H9 (cell line): ENCODE measurements at regions not wholly inside any gene's neighbourhood (a gene's known extent, or its start where the extent isn't known, plus 50 kb on each side); places are given as distances from the start of the nearest gene placed in this dataset.

Source experiments
- DNase-seq: peaks from one replicate; pipeline ENCODE4 v3.0.0-alpha.2; 2017
- H2AFZ ChIP-seq: one replicate; pipeline ENCODE4 v1.6.1; 2013; ENCODE audit warnings: mild to moderate bottlenecking, low read length, control low read depth, moderate library complexity
- H2AK5ac ChIP-seq: 2 replicates; pipeline ENCODE4 v1.6.1; 2013; ENCODE audit warnings: low read length, control low read depth, mixed read lengths; ENCODE audit not compliant: insufficient read length
- H2BK120ac ChIP-seq: one replicate; pipeline ENCODE4 v1.6.1; 2013; ENCODE audit warnings: low read depth, mild to moderate bottlenecking, low read length, control low read depth, inconsistent platforms; ENCODE audit not compliant: poor library complexity, severe bottlenecking
- H2BK12ac ChIP-seq: 2 replicates; pipeline ENCODE4 v1.6.1; 2013; ENCODE audit warnings: low read length, control low read depth, mixed read lengths, low read depth; ENCODE audit not compliant: insufficient read length
- H2BK15ac ChIP-seq: 2 replicates; pipeline ENCODE4 v1.6.1; 2013; ENCODE audit warnings: low read depth, low read length, control low read depth
- H2BK20ac ChIP-seq: one replicate; pipeline ENCODE4 v1.6.1; 2013; ENCODE audit warnings: low read depth, mild to moderate bottlenecking, low read length, control low read depth, inconsistent platforms; ENCODE audit not compliant: poor library complexity, severe bottlenecking
- H2BK5ac ChIP-seq: 2 replicates; pipeline ENCODE4 v1.6.1; 2013; ENCODE audit warnings: low read length, control low read depth, mixed read lengths; ENCODE audit not compliant: insufficient read length
- H3K14ac ChIP-seq: 2 replicates; pipeline ENCODE4 v1.6.1; 2013; ENCODE audit warnings: low read length, control low read depth; ENCODE audit not compliant: insufficient read depth
- H3K18ac ChIP-seq: 2 replicates; pipeline ENCODE4 v1.6.1; 2013; ENCODE audit warnings: low read depth, mild to moderate bottlenecking, mixed read lengths, low read length, control low read depth; ENCODE audit not compliant: insufficient read length
- H3K23ac ChIP-seq: 2 replicates; pipeline ENCODE4 v1.6.1; 2013; ENCODE audit warnings: low read length, control low read depth, mixed read lengths, low read depth; ENCODE audit not compliant: insufficient read length
- H3K23me2 ChIP-seq: 2 replicates; pipeline ENCODE4 v1.6.1; 2013; ENCODE audit warnings: low read depth, mild to moderate bottlenecking, mixed read lengths, low read length, control low read depth; ENCODE audit not compliant: insufficient read length, poor library complexity, severe bottlenecking
- H3K27ac ChIP-seq: 2 replicates; pipeline ENCODE4 v1.5.1; 2013; ENCODE audit warnings: low read length, control low read depth, mixed read lengths, low read depth; ENCODE audit not compliant: insufficient read length
- H3K27me3 ChIP-seq: 2 replicates; pipeline ENCODE4 v1.6.1; 2013; ENCODE audit warnings: low read length, control low read depth, inconsistent platforms; ENCODE audit not compliant: insufficient read depth
- H3K4ac ChIP-seq: 2 replicates; pipeline ENCODE4 v1.6.1; 2013; ENCODE audit warnings: low read depth, mild to moderate bottlenecking, control low read depth, inconsistent platforms, low read length, moderate library complexity
- H3K4me1 ChIP-seq: 2 replicates; pipeline ENCODE4 v1.6.1; 2013; ENCODE audit warnings: low read length, control low read depth, inconsistent platforms; ENCODE audit not compliant: insufficient read depth
- H3K4me2 ChIP-seq: 2 replicates; pipeline ENCODE4 v1.6.1; 2013; ENCODE audit warnings: low read length, control low read depth, mixed read lengths; ENCODE audit not compliant: insufficient read length, insufficient read depth
- H3K56ac ChIP-seq: 2 replicates; pipeline ENCODE4 v1.6.1; 2013; ENCODE audit warnings: low read depth, mild to moderate bottlenecking, mixed read lengths, low read length, control low read depth; ENCODE audit not compliant: insufficient read length
- H3K79me1 ChIP-seq: 2 replicates; pipeline ENCODE4 v1.6.1; 2013; ENCODE audit warnings: low read depth, mild to moderate bottlenecking, moderate library complexity, low read length, control low read depth, inconsistent platforms; ENCODE audit not compliant: insufficient read depth, poor library complexity, severe bottlenecking
- H3K79me2 ChIP-seq: 2 replicates; pipeline ENCODE4 v1.6.1; 2013; ENCODE audit warnings: low read length, control low read depth, inconsistent platforms; ENCODE audit not compliant: insufficient read depth
- H3K9ac ChIP-seq: 2 replicates; pipeline ENCODE4 v1.6.1; 2013; ENCODE audit warnings: low read length, control low read depth, mixed read lengths; ENCODE audit not compliant: insufficient read length; ENCODE audit errors: extremely low read depth
- H3K9me3 ChIP-seq: one replicate; pipeline ENCODE4 v1.6.1; 2013; ENCODE audit warnings: low read depth, low read length, inconsistent platforms; ENCODE audit not compliant: control insufficient read depth
- H3T11ph ChIP-seq: one replicate; pipeline ENCODE4 v1.6.1; 2013; ENCODE audit warnings: mild to moderate bottlenecking, low read length, control low read depth, inconsistent platforms
- H4K20me1 ChIP-seq: one replicate; pipeline ENCODE4 v1.6.1; 2013; ENCODE audit not compliant: control insufficient read depth, insufficient read length, insufficient read depth
- H4K5ac ChIP-seq: 2 replicates; pipeline ENCODE4 v1.6.1; 2013; ENCODE audit warnings: low read depth, mild to moderate bottlenecking, mixed read lengths, low read length, control low read depth; ENCODE audit not compliant: insufficient read length
- H4K8ac ChIP-seq: replicated peaks from 2 replicates; pipeline ENCODE4 v1.6.1; 2013; ENCODE audit warnings: low read length, control low read depth, mixed read lengths, low read depth; ENCODE audit not compliant: insufficient read length
- H4K91ac ChIP-seq: 2 replicates; pipeline ENCODE4 v1.6.1; 2013; ENCODE audit warnings: low read depth, mild to moderate bottlenecking, moderate library complexity, mixed read lengths, low read length, control low read depth; ENCODE audit not compliant: insufficient read length
- H3K27ac Mint-ChIP-seq, 3 experiments: 2 replicates in 2 of 3; 3 replicates in 1 of 3; pipeline ENCODE4 v1.8.0; 2020 to 2021; ENCODE audit warnings: mixed read lengths in 3 of 3, mild to moderate bottlenecking in 1 of 3, moderate library complexity in 1 of 3
- H3K27me3 Mint-ChIP-seq: 2 replicates; pipeline ENCODE4 v1.8.0; 2021; ENCODE audit warnings: low read depth, mild to moderate bottlenecking, moderate library complexity, mixed read lengths
- H3K36me3 Mint-ChIP-seq, 3 experiments: 2 replicates in 2 of 3; 3 replicates in 1 of 3; pipeline ENCODE4 v1.8.0; 2020 to 2021; ENCODE audit warnings: low read depth in 3 of 3, mixed read lengths in 3 of 3; ENCODE audit not compliant: insufficient read depth in 1 of 3
- H3K4me1 Mint-ChIP-seq, 2 experiments: 2 replicates each; pipeline ENCODE4 v1.8.0; 2020; ENCODE audit warnings: mixed read lengths in 2 of 2
- H3K4me3 Mint-ChIP-seq, 2 experiments: 2 replicates in 1 of 2; 3 replicates in 1 of 2; pipeline ENCODE4 v1.8.0; 2020 to 2021; ENCODE audit warnings: mild to moderate bottlenecking in 2 of 2, mixed read lengths in 2 of 2, moderate library complexity in 1 of 2
- H3K9me3 Mint-ChIP-seq, 2 experiments: 2 replicates in 1 of 2; 3 replicates in 1 of 2; pipeline ENCODE4 v1.8.0; 2020; ENCODE audit warnings: mild to moderate bottlenecking in 2 of 2, mixed read lengths in 2 of 2, moderate library complexity in 1 of 2
- CTCF ChIP-seq: fragments of 200-600 bp; sonication (generic); conservative IDR thresholded peaks from 3 replicates; pipeline ENCODE4 v1.8.0; 2021; ENCODE audit warnings: antibody characterized with exemption, mild to moderate bottlenecking
- WGBS: extraction: QIAGEN DNeasy Blood & Tissue Kit; methylation state at CpG from one replicate; pipeline ENCODE4 v1.1.7; 2013; ENCODE audit warnings: missing lambda C conversion rate, low lambda C conversion rate, mixed read lengths; ENCODE audit not compliant: insufficient read length; ENCODE audit errors: extremely low coverage; 5-methylcytosine and 5-hydroxymethylcytosine counted together

GRCh38 chr7:106572394-106573124 lies 88.4 kb downstream of the CCDC71L start:
- peaks cover 0 to 3% (median 0%) of the 10 kb centered on the region in 3 experiments; a peak in 3 of 7 replicates for H3K36me3 Mint-ChIP-seq
- no peak for TF ChIP-seq CTCF
- H4K91ac ChIP-seq: no peak overlapping the region
- DNase-seq: no peak
- no peaks in the 10 kb centered on the region for H3K9me3 ChIP-seq
- no peak overlapping the region for H2BK5ac ChIP-seq
- H3K23ac ChIP-seq: no peak overlapping the region
- no peaks in the 10 kb centered on the region for H3K79me2 ChIP-seq
- H3K9me3 Mint-ChIP-seq: peaks cover 0 to 3% of the 10 kb centered on the region in 2 experiments; a peak in 3 of 5 replicates
- H3K27me3 ChIP-seq: no peaks in the 10 kb centered on the region
- no peak overlapping the region for H2AK5ac ChIP-seq
- no peak overlapping the region for H3K4ac ChIP-seq
- H3K14ac ChIP-seq: no peak overlapping the region
- H3K27me3 Mint-ChIP-seq: no peaks in the 10 kb centered on the region
- peaks cover 2% of the 10 kb centered on the region; the same call in 1 of the 2 replicates for H3K4me1 ChIP-seq
- H2BK20ac ChIP-seq: no peak overlapping the region
- no peak overlapping the region for H3T11ph ChIP-seq
- H3K9ac ChIP-seq: no peak overlapping the region
- WGBS: no CpG with 5 or more reads among the region's 3 CpGs
- H3K56ac ChIP-seq: no peak overlapping the region
- H3K27ac ChIP-seq: no peak overlapping the region
- no peak overlapping the region for H4K5ac ChIP-seq
- H3K4me2 ChIP-seq: no peak overlapping the region
- H2BK15ac ChIP-seq: no peak overlapping the region
- H4K20me1 ChIP-seq: no peaks in the 10 kb centered on the region
- H3K23me2 ChIP-seq: no peaks in the 10 kb centered on the region
- H2BK120ac ChIP-seq: no peak overlapping the region
- no peak overlapping the region for H4K8ac ChIP-seq
- no peak overlapping the region for H2AFZ ChIP-seq
- H3K27ac Mint-ChIP-seq: no peak overlapping the region
- no peak overlapping the region for H3K18ac ChIP-seq
- H2BK12ac ChIP-seq: no peak overlapping the region
- H3K79me1 ChIP-seq: no peaks in the 10 kb centered on the region
- H3K4me1 Mint-ChIP-seq: peaks cover 10% of the 10 kb centered on the region in 2 experiments
- no peak overlapping the region for H3K4me3 Mint-ChIP-seq
